HCT116 (cell line): ENCODE measurements at regions not wholly inside any gene's neighbourhood (a gene's known extent, or its start where the extent isn't known, plus 50 kb on each side); places are given as distances from the start of the nearest gene placed in this dataset.

Experiments used
- ATAC-seq: fragments of 200-7000 bp; cut with Tn5 transposase; 2 replicates; pipeline ENCODE4 v1.9.1; 2020; ENCODE audit warnings: mild to moderate bottlenecking, moderate library complexity
- BruUV-seq: library from RNA; stranded (reverse); fragments of 400-500 nt; replicated peaks from 2 replicates; lab custom pipeline; 2021; lab: Mats Ljungman, UMichigan
- CTCF ChIA-PET: fragments of 300-600 bp; sonication (Branson Sonifier 250); formaldehyde crosslinking; loops from one replicate; lab custom pipeline; 2021; ENCODE audit warnings: antibody characterized with exemption; lab: Charles Lee
- POLR2A ChIA-PET: fragments of 300-600, 350-600 bp; sonication (Branson Sonifier 250); formaldehyde crosslinking; loops from one replicate; lab custom pipeline; 2021; ENCODE audit warnings: antibody characterized with exemption; lab: Charles Lee
- RAD21 ChIA-PET, 2 experiments: fragments of 300-600 bp; sonication (Branson Sonifier 250); formaldehyde crosslinking; loops; one replicate each; lab custom pipeline; 2023; ENCODE audit warnings: low total read pairs in 2 of 2; ENCODE audit not compliant: uncharacterized antibody in 2 of 2, unreplicated experiment in 2 of 2, low non-redundant PET in 1 of 2; lab: Charles Lee
- DNase-seq: peaks from one replicate; pipeline ENCODE4 v3.0.0-alpha.2; 2010; ENCODE audit warnings: low read depth, low spot score
- H2AFZ ChIP-seq: fragments of 200-600 bp; shearing (Covaris generic), sonication (generic); 2 replicates; pipeline ENCODE4 v1.6.1; 2017; ENCODE audit warnings: low read depth, mixed run types, mixed read lengths, antibody characterized with exemption, low read length; ENCODE audit not compliant: poor library complexity, severe bottlenecking
- H3K27ac ChIP-seq: 2 replicates; pipeline ENCODE4 v1.5.1; 2012; ENCODE audit warnings: low read depth, low read length
- H3K27me3 ChIP-seq: fragments of 200-600 bp; sonication (generic); 2 replicates; pipeline ENCODE4 v1.6.1; 2016; ENCODE audit warnings: mixed run types, low read length, mixed read lengths; ENCODE audit not compliant: insufficient read depth
- H3K36me3 ChIP-seq, 2 experiments: fragments of 200-500 bp in 1 of 2; fragments of 200-600 bp in 1 of 2; sonication (Bioruptor generic) in 1 of 2; sonication (generic) in 1 of 2; 2 replicates each; pipeline versions ENCODE4 v1.5.1 to v1.6.1; 2014 to 2016; ENCODE audit warnings: low read length in 2 of 2, inconsistent platforms in 1 of 2, mixed read lengths in 1 of 2, mixed run types in 1 of 2; ENCODE audit not compliant: insufficient read depth in 2 of 2, control insufficient read depth in 1 of 2
- H3K4me1 ChIP-seq, 2 experiments: fragments of 200-600 bp in 1 of 2; sonication (generic) in 1 of 2; 2 replicates each; pipeline versions ENCODE4 v1.5.1 to v1.6.1; 2012 to 2017; ENCODE audit warnings: low read length in 2 of 2, inconsistent platforms in 1 of 2, mild to moderate bottlenecking in 1 of 2, mixed read lengths in 1 of 2, mixed run types in 1 of 2, moderate library complexity in 1 of 2; ENCODE audit not compliant: insufficient read depth in 2 of 2, control insufficient read depth in 1 of 2
- H3K4me2 ChIP-seq: fragments of 200-600 bp; sonication (generic); 2 replicates; pipeline ENCODE4 v1.6.1; 2017; ENCODE audit warnings: mixed run types, low read length, mixed read lengths
- H3K4me3 ChIP-seq, 2 experiments: fragments of 200-600 bp in 1 of 2; sonication (generic) in 1 of 2; replicated peaks in 1 of 2; 2 replicates each; pipeline ENCODE4 v1.5.1; 2011 to 2016; ENCODE audit warnings: low read length in 2 of 2, control low read depth in 1 of 2, low read depth in 1 of 2, mild to moderate bottlenecking in 1 of 2, mixed read lengths in 1 of 2, mixed run types in 1 of 2
- H3K79me2 ChIP-seq: fragments of 200-600 bp; sonication (generic); 2 replicates; pipeline ENCODE4 v1.6.1; 2017; ENCODE audit warnings: mild to moderate bottlenecking, mixed run types, low read length, moderate library complexity, mixed read lengths; ENCODE audit not compliant: insufficient read depth
- H3K9ac ChIP-seq: fragments of 200-600 bp; sonication (generic); 2 replicates; pipeline ENCODE4 v1.6.1; 2016; ENCODE audit warnings: low read length, mixed read lengths
- H3K9me2 ChIP-seq: fragments of 200-600 bp; sonication (generic), shearing (Covaris generic); 2 replicates; pipeline ENCODE4 v1.6.1; 2017; ENCODE audit warnings: mixed run types, mild to moderate bottlenecking, moderate library complexity; ENCODE audit not compliant: insufficient read depth
- H3K9me3 ChIP-seq, 2 experiments: fragments of 200-500 bp in 1 of 2; fragments of 200-600 bp in 1 of 2; sonication (Bioruptor generic) in 1 of 2; sonication (generic) in 1 of 2; 2 replicates each; pipeline ENCODE4 v1.6.1; 2014 to 2017; ENCODE audit warnings: low read length in 2 of 2, mixed read lengths in 2 of 2, inconsistent platforms in 1 of 2, low read depth in 1 of 2, mild to moderate bottlenecking in 1 of 2, mixed run types in 1 of 2, moderate library complexity in 1 of 2; ENCODE audit not compliant: control insufficient read depth in 1 of 2, insufficient read depth in 1 of 2
- H4K20me1 ChIP-seq: fragments of 200-600 bp; sonication (generic), shearing (Covaris generic); 2 replicates; pipeline ENCODE4 v1.6.1; 2017; ENCODE audit warnings: mixed run types, mild to moderate bottlenecking, moderate library complexity; ENCODE audit not compliant: insufficient read depth
- intact Hi-C: fragments of 100-400 bp; cut with micrococcal nuclease; formaldehyde crosslinking; loops from 2 replicates; pipeline ENCODE4 v1.10.0; 2022
- TF ChIP-seq, protein P1 (sequence below): IDR thresholded peaks from 2 replicates; pipeline ENCODE4 v1.6.1; 2011; ENCODE audit warnings: mild to moderate bottlenecking, low read length, moderate library complexity; ENCODE audit not compliant: insufficient replicate concordance; ENCODE audit errors: extremely low read depth
- TF ChIP-seq, protein P2 (sequence below): IDR thresholded peaks from 2 replicates; pipeline ENCODE4 v1.6.1; 2012; ENCODE audit warnings: low read depth

DNA sequence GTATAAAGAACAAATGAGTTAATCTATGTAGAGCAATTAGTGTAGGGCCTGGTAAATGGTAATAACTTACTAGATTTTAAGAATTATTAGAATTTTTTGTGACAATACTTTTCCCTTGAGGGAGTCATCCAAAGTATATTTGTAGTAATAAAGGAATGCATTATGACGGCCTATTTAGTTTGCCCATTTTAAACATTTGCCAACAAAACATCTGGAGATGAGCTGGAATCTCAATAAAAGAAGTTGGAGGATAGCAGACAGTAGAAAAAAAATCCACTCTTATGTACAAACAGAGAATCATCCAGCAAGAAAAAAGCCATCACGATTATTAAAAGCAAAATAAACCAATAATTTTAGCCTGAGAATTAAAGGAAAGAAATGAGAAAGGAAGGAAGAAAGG is 567.3 kb upstream of the ADAMTS5 start:
- peaks cover 21 to 25% of the 10 kb centered on the region in 2 experiments; a peak in 3 of 4 replicates for H3K9me3 ChIP-seq
- no peaks in the 10 kb centered on the region for H3K27me3 ChIP-seq
- ChIA-PET CTCF (no interaction called here), POLR2A (no interaction called here), RAD21 (no interaction called here)
- no peak overlapping the region for H2AFZ ChIP-seq
- intact Hi-C loops, result no loop called here
- no peak overlapping the region for H3K9ac ChIP-seq
- no peaks in the 10 kb centered on the region for H3K4me1 ChIP-seq
- no peak overlapping the region for H3K27ac ChIP-seq
- H3K79me2 ChIP-seq, result no peaks in the 10 kb centered on the region
- H3K4me2 ChIP-seq, result no peak overlapping the region
- no peaks in the 10 kb centered on the region for H4K20me1 ChIP-seq
- H3K4me3 ChIP-seq, result no peak overlapping the region
- H3K36me3 ChIP-seq, result no peaks in the 10 kb centered on the region
- TF ChIP-seq, protein P1, sequence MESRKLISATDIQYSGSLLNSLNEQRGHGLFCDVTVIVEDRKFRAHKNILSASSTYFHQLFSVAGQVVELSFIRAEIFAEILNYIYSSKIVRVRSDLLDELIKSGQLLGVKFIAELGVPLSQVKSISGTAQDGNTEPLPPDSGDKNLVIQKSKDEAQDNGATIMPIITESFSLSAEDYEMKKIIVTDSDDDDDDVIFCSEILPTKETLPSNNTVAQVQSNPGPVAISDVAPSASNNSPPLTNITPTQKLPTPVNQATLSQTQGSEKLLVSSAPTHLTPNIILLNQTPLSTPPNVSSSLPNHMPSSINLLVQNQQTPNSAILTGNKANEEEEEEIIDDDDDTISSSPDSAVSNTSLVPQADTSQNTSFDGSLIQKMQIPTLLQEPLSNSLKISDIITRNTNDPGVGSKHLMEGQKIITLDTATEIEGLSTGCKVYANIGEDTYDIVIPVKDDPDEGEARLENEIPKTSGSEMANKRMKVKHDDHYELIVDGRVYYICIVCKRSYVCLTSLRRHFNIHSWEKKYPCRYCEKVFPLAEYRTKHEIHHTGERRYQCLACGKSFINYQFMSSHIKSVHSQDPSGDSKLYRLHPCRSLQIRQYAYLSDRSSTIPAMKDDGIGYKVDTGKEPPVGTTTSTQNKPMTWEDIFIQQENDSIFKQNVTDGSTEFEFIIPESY, result no peak
- no peak for DNase-seq
- ATAC-seq, result no peak
- no TSS peak for BruUV-seq
- no peaks in the 10 kb centered on the region for H3K9me2 ChIP-seq

DNA sequence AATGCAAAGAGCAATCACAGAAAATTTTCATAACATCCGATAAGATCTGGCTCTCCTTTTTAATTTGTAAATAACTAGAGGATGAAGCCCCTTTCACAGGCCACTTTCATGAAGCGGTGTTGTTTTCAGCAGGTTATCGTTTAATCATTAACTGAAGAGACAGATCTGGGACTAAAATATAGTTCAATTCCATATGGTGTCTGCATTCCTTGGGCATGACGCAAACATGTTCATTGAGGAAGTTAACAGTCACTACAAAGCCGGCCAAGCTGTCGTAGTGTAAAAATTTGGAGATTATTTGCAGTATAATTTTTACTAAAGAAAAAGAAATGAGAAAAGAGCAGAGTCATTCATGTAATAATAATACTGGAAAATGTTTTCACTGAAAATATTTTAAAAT is 565.2 kb upstream of the ADAMTS5 start:
- CTCF ChIA-PET, result no interaction called here
- H3K4me2 ChIP-seq, result no peak overlapping the region
- RAD21 ChIA-PET, result no interaction called here
- no TSS peak for BruUV-seq
- H3K4me1 ChIP-seq, result no peaks in the 10 kb centered on the region
- ATAC-seq (no peak), DNase-seq (no peak)
- no peak overlapping the region for H3K9ac ChIP-seq
- H3K27me3 ChIP-seq, result no peaks in the 10 kb centered on the region
- peaks cover 16 to 29% of the 10 kb centered on the region in 2 experiments; a peak in 2 of 4 replicates for H3K9me3 ChIP-seq
- no peak overlapping the region for H2AFZ ChIP-seq
- H3K4me3 ChIP-seq, result no peak overlapping the region
- POLR2A ChIA-PET, result no interaction called here
- no peaks in the 10 kb centered on the region for H3K36me3 ChIP-seq
- no peak overlapping the region for H3K27ac ChIP-seq
- intact Hi-C loops, result no loop called here
- TF ChIP-seq, protein P2, sequence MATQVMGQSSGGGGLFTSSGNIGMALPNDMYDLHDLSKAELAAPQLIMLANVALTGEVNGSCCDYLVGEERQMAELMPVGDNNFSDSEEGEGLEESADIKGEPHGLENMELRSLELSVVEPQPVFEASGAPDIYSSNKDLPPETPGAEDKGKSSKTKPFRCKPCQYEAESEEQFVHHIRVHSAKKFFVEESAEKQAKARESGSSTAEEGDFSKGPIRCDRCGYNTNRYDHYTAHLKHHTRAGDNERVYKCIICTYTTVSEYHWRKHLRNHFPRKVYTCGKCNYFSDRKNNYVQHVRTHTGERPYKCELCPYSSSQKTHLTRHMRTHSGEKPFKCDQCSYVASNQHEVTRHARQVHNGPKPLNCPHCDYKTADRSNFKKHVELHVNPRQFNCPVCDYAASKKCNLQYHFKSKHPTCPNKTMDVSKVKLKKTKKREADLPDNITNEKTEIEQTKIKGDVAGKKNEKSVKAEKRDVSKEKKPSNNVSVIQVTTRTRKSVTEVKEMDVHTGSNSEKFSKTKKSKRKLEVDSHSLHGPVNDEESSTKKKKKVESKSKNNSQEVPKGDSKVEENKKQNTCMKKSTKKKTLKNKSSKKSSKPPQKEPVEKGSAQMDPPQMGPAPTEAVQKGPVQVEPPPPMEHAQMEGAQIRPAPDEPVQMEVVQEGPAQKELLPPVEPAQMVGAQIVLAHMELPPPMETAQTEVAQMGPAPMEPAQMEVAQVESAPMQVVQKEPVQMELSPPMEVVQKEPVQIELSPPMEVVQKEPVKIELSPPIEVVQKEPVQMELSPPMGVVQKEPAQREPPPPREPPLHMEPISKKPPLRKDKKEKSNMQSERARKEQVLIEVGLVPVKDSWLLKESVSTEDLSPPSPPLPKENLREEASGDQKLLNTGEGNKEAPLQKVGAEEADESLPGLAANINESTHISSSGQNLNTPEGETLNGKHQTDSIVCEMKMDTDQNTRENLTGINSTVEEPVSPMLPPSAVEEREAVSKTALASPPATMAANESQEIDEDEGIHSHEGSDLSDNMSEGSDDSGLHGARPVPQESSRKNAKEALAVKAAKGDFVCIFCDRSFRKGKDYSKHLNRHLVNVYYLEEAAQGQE, result no peak
- H3K79me2 ChIP-seq, result no peaks in the 10 kb centered on the region
- no peaks in the 10 kb centered on the region for H3K9me2 ChIP-seq
- no peaks in the 10 kb centered on the region for H4K20me1 ChIP-seq
